ENCODE measurements at regions not wholly inside any gene's neighbourhood (a gene's known extent, or its start where the extent isn't known, plus 50 kb on each side); places are given as distances from the start of the nearest gene placed in this dataset.
"Not testable (repeated sequence)": the region's sequence is repeated elsewhere in the genome, so short reads cannot be mapped to it uniquely, and the experiment has no call there.

DNA sequence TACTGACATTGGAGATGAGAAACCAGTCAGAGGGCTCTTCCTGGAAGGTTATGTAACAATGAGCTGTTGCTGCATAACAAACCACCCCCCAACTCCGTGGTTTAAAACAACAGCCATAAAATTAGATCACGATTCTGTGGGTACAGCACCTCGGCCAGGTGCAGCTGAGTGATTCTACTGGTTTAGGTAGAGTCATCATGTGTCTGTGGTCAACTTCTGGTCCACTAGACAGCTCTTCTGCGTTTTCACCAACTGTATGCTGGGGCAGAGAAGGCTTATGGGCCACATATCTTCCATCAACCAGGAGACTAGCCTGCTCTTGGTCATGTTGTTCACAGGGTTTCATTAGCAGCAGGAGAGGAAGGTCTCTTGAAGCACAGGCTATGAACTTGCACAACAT, 585.5 kb downstream of the KCTD12 start:
- H3K27me3 ChIP-seq (ENCODE audit: low read depth), result no peaks in the 10 kb centered on the region
- intact Hi-C loops (cut with micrococcal nuclease), result no loop called here
- no peaks in the 10 kb centered on the region for H3K9me3 ChIP-seq (replicated peaks)
- peaks cover 9% of the 10 kb centered on the region for H3K4me1 ChIP-seq
- no peaks in the 10 kb centered on the region for H3K36me3 ChIP-seq
- TF ChIP-seq, protein P1, sequence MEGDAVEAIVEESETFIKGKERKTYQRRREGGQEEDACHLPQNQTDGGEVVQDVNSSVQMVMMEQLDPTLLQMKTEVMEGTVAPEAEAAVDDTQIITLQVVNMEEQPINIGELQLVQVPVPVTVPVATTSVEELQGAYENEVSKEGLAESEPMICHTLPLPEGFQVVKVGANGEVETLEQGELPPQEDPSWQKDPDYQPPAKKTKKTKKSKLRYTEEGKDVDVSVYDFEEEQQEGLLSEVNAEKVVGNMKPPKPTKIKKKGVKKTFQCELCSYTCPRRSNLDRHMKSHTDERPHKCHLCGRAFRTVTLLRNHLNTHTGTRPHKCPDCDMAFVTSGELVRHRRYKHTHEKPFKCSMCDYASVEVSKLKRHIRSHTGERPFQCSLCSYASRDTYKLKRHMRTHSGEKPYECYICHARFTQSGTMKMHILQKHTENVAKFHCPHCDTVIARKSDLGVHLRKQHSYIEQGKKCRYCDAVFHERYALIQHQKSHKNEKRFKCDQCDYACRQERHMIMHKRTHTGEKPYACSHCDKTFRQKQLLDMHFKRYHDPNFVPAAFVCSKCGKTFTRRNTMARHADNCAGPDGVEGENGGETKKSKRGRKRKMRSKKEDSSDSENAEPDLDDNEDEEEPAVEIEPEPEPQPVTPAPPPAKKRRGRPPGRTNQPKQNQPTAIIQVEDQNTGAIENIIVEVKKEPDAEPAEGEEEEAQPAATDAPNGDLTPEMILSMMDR (IDR thresholded peaks at IDR 0.05; ENCODE audit: borderline replicate concordance), result no peak
- no peak for DNase-seq
- no peak overlapping the region for H3K4me3 ChIP-seq
- H3K27ac ChIP-seq (replicated peaks), result no peak overlapping the region

GRCh38 chr13:76297331-76297730, 588.9 kb downstream of the KCTD12 start:
- DNase-seq, result no peak
- H3K9me3 ChIP-seq (replicated peaks), result no peaks in the 10 kb centered on the region
- no peak overlapping the region for H3K27ac ChIP-seq (replicated peaks)
- peaks cover 24% of the 10 kb centered on the region for H3K4me1 ChIP-seq
- no peak overlapping the region for H3K4me3 ChIP-seq
- TF ChIP-seq, protein P1 (IDR thresholded peaks at IDR 0.05; ENCODE audit: borderline replicate concordance), result no peak
- intact Hi-C loops (cut with micrococcal nuclease), result no loop called here
- no peaks in the 10 kb centered on the region for H3K27me3 ChIP-seq (ENCODE audit: low read depth)
- H3K36me3 ChIP-seq, result no peaks in the 10 kb centered on the region

DNA sequence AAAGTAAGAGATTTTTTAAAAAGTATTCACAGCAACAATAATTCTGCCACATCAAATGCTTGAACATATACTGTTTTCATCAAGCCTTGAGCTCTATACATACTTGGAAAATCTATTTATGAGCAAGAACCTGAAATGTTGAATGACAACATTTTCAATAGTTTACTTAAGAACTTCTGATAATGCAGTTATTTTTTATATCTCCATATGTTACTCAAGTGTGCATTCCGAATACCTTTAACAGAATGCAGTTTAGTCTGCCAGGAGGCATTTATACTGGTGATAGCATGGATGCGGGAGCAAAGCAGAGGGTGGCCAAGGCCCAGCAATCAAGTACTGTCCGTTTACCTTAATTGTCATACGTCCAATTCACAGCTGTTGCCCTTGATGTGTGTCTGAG, 589.5 kb downstream of the KCTD12 start:
- Histone ChIP-seq H3K4me1 (peaks cover 24% of the 10 kb centered on the region), H3K4me3 (no peak overlapping the region), H3K36me3 (no peaks in the 10 kb centered on the region), H3K27me3 (ENCODE audit: low read depth) (no peaks in the 10 kb centered on the region), H3K27ac (replicated peaks) (no peak overlapping the region), H3K9me3 (replicated peaks) (no peaks in the 10 kb centered on the region)
- TF ChIP-seq, protein P1 (IDR thresholded peaks at IDR 0.05; ENCODE audit: borderline replicate concordance), result no peak
- no peak for DNase-seq
- intact Hi-C loops (cut with micrococcal nuclease), result no loop called here

DNA sequence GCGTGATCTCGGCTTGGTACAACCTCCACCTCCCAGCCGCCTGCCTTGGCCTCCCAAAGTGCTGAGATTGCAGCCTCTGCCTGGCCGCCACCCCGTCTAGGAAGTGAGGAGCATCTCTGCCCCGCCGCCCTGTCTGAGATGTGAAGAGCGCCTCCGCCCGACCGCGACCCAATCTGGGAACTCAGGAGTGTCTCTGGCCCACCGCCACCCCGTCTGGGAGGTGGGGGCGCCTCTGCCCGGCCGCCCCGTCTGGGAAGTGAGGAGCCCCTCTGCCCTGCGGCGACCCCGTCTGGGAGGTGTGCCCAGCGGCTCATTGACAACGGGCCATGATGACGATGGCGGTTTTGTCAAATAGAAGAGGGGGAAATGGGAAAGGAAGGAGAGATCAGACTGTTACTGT, 591.2 kb downstream of the KCTD12 start:
- intact Hi-C loops (cut with micrococcal nuclease); DNase-seq; H3K9me3 ChIP-seq (replicated peaks): not testable (repeated sequence)

GRCh38 chr13:76293751-76294150, 592.5 kb downstream of the KCTD12 start:
- TF ChIP-seq, protein P1 (IDR thresholded peaks at IDR 0.05; ENCODE audit: borderline replicate concordance), result no peak
- H3K27ac ChIP-seq (replicated peaks), result no peak overlapping the region
- intact Hi-C loops (cut with micrococcal nuclease), result no loop called here

More for the DNA sequence above, 591.2 kb downstream of the KCTD12 start:
- peaks cover 24% of the 10 kb centered on the region for H3K4me1 ChIP-seq
- H3K27ac ChIP-seq (replicated peaks); H3K36me3 ChIP-seq; H3K4me3 ChIP-seq; H3K27me3 ChIP-seq (ENCODE audit: low read depth): not testable (repeated sequence)

GRCh38 chr13:76293346-76293745, 592.9 kb downstream of the KCTD12 start:
- Histone ChIP-seq H3K4me1 (peaks cover 24% of the 10 kb centered on the region), H3K36me3 (no peaks in the 10 kb centered on the region), H3K9me3 (replicated peaks) (no peaks in the 10 kb centered on the region), H3K4me3 (no peak overlapping the region), H3K27me3 (ENCODE audit: low read depth) (no peaks in the 10 kb centered on the region), H3K27ac (replicated peaks) (no peak overlapping the region)
- intact Hi-C loops (cut with micrococcal nuclease), result no loop called here
- DNase-seq, result no peak
- TF ChIP-seq, protein P1 (IDR thresholded peaks at IDR 0.05; ENCODE audit: borderline replicate concordance), result no peak

More at GRCh38 chr13:76293751-76294150, 592.5 kb downstream of the KCTD12 start:
- Histone ChIP-seq H3K36me3 (no peaks in the 10 kb centered on the region), H3K9me3 (replicated peaks) (no peaks in the 10 kb centered on the region), H3K4me1 (peaks cover 24% of the 10 kb centered on the region), H3K27me3 (ENCODE audit: low read depth) (no peaks in the 10 kb centered on the region), H3K4me3 (no peak overlapping the region)
- no peak for DNase-seq

Data from left ventricle myocardium inferior (tissue), 1 donor.